GM13976 (cell line): ENCODE measurements at regions not wholly inside any gene's neighbourhood (a gene's known extent, or its start where the extent isn't known, plus 50 kb on each side); places are given as distances from the start of the nearest gene placed in this dataset.
A peak's percentile ranks its signal among the peaks of the same experiment; 100 is the strongest.

Experiments used
- DNase-seq: peaks from one replicate; pipeline ENCODE4 v3.0.0; 2012; ENCODE audit warnings: low spot score
- CTCF ChIP-seq: IDR thresholded peaks from 2 replicates; pipeline ENCODE4 v1.5.1; 2012; ENCODE audit warnings: borderline replicate concordance, mild to moderate bottlenecking; ENCODE audit not compliant: insufficient read depth; ENCODE audit errors: extremely low read depth, missing control alignments, control extremely low read depth
- in situ Hi-C: fragments of 300-500 bp; cut with MboI; formaldehyde crosslinking; loops from one replicate; pipeline ENCODE4 v1.12.0; 2022; ENCODE audit warnings: low sequenced_read_pairs, mixed read lengths, inconsistent platforms; ENCODE audit not compliant: unreplicated experiment

GRCh38 chr11:81072273-81072672 lies 1631.4 kb upstream of the TENM4 start:
- no peak for DNase-seq
- in situ Hi-C loops, result no loop called here
- no peak for TF ChIP-seq CTCF

DNA sequence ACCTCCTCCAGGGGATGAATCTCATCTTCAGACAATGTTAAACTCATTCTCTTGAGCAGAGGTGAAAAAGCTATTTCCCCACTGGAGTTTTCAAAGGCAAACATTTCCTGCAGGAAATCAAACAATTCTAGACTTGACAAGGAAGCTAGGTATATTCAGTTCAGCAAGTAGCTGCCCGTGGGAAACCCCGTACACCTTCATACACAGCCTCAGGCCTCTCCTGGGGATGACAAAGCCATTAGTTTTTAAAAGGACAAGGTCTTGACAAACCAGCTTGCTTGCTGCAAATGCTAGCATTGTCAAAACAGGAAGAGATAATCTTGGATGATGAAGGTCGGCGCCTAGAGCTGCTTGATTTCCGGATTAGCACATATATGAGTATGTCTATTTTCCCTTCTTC lies 1630.8 kb upstream of the TENM4 start:
- TF ChIP-seq CTCF, result no peak
- no peak for DNase-seq
- in situ Hi-C loops, result no loop called here

DNA sequence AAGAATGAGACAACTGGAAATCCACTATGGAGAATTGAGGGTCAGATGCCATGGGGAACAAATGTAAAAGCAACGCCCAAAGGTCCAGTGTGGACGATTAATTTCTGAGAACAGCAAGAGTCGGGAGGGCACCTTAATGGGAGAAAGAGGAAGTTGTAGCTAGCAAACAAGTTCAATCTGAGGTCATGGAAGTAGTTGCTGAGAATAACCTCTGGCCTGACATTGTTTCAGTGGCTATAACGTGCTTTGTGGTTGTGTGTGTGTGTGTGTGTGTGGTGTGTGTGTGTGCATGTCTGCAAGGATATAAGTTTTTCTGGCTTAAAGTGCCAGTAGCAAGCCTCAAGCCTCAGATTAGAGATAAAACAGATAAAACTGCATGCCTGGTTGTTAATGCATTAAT lies 1630.1 kb upstream of the TENM4 start:
- no peak for TF ChIP-seq CTCF
- in situ Hi-C loops, result no loop called here
- DNase-seq, result peak; percentile 26

GRCh38 chr11:81059356-81059755 lies 1618.5 kb upstream of the TENM4 start:
- in situ Hi-C loops, result no loop called here
- no peak for DNase-seq
- no peak for TF ChIP-seq CTCF

- in situ Hi-C loops, result no loop called here
- no peak for TF ChIP-seq CTCF
- DNase-seq, result no peak
These were observed 1611.7 kb upstream of the TENM4 start for GRCh38 chr11:81052344-81053158.

DNA sequence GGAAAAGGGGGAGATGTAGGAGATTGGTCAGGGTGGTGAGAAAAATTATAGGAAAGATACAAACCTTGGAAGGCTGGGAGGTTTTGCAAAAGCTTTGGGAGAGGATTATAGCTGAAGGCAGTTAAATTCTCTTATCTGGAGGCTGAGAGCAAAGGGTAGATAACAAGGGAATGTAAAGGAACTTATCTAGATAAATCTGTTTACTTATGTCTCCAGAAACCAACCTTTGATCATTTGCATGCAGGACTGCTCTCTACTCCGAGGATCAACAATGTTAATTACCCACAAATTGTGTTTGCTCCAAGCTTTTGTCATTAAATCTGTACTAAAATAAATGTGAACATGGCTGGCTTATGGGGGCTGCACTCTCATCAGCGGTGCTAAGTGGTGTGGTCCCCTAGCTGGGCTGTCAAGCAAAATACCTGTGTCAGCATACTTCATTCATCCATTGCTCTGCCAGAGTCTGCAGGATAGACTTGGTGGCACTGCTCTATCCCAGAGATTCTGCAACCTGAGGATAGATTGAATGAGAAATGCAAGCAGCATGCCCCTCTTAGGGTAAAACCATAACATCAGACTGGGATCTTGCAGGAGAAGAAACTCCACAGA lies 1599.2 kb upstream of the TENM4 start:
- in situ Hi-C loops, result no loop called here
- DNase-seq, result no peak
- TF ChIP-seq CTCF, result no peak
